ENCODE measurements at regions not wholly inside any gene's neighbourhood (a gene's known extent, or its start where the extent isn't known, plus 50 kb on each side); places are given as distances from the start of the nearest gene placed in this dataset.
"Not testable (repeated sequence)": the region's sequence is repeated elsewhere in the genome, so short reads cannot be mapped to it uniquely, and the experiment has no call there.

DNA sequence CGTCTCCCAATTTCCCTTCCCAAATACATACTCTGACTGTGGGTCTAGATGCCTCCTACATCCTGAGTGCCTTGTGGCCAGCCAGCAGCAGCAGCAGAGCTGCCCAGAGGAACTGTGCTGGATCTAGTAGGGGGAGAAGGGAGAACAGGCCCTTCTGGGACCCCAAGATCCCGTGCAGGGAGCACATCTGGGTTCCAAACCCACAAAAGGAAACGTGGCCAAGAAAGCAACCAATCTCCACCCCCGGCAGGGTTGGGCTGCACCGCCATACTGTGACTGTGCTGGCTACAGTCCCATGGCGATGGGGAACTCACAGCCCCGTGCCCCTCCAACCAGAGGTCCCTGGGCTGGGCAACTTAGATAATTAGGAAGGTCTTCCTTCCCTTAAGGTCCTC lies 86.3 kb downstream of the PPCDC start:
- H3K4me3 Mint-ChIP-seq = no peak overlapping the region
- no peak overlapping the region for H3K27ac Mint-ChIP-seq
- peaks cover 12% of the 10 kb centered on the region for H3K36me3 Mint-ChIP-seq
- H3K4me1 Mint-ChIP-seq = peaks cover 19% of the 10 kb centered on the region
- peaks cover 13% of the 10 kb centered on the region for H3K9me3 Mint-ChIP-seq
- DNase-seq (ENCODE audit: low spot score in 2 of 2, unreplicated experiment in 2 of 2) = no peak
- H3K27me3 Mint-ChIP-seq (ENCODE audit: low read depth) = no peaks in the 10 kb centered on the region
- TF ChIP-seq, protein P1, sequence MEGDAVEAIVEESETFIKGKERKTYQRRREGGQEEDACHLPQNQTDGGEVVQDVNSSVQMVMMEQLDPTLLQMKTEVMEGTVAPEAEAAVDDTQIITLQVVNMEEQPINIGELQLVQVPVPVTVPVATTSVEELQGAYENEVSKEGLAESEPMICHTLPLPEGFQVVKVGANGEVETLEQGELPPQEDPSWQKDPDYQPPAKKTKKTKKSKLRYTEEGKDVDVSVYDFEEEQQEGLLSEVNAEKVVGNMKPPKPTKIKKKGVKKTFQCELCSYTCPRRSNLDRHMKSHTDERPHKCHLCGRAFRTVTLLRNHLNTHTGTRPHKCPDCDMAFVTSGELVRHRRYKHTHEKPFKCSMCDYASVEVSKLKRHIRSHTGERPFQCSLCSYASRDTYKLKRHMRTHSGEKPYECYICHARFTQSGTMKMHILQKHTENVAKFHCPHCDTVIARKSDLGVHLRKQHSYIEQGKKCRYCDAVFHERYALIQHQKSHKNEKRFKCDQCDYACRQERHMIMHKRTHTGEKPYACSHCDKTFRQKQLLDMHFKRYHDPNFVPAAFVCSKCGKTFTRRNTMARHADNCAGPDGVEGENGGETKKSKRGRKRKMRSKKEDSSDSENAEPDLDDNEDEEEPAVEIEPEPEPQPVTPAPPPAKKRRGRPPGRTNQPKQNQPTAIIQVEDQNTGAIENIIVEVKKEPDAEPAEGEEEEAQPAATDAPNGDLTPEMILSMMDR (IDR thresholded peaks at IDR 0.05; ENCODE audit: unreplicated experiment) = no peak

DNA sequence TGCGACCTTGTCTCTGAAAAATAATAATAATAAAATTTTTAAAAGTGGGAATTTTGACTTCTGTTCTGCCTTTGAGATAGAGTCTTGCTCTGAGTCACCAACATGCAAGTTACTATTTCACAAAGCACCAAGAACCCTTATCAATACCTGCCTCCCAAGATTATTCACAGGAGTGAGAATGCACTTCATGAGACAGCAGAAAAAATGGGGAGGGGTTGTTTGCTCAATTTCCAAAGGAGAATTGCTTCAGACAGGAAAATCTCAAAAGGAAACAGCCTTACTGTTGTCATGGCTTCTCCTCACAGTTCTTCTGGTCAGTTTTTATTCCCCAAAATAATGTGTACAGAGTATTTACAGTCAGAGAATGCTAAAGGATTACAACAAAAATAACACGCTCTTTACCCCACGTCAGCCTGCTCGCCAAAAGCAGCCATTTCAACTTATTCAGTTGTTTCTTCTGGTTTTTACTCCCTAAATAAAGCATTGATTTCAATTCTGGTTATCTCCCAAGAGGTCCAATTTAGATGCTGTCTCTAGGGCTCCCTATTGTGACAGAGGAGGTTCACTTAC lies 89.0 kb downstream of the PPCDC start:
- DNase-seq (ENCODE audit: low spot score in 2 of 2, unreplicated experiment in 2 of 2) = no peak
- H3K36me3 Mint-ChIP-seq = peaks cover 17% of the 10 kb centered on the region
- no peak overlapping the region for H3K27ac Mint-ChIP-seq

DNA sequence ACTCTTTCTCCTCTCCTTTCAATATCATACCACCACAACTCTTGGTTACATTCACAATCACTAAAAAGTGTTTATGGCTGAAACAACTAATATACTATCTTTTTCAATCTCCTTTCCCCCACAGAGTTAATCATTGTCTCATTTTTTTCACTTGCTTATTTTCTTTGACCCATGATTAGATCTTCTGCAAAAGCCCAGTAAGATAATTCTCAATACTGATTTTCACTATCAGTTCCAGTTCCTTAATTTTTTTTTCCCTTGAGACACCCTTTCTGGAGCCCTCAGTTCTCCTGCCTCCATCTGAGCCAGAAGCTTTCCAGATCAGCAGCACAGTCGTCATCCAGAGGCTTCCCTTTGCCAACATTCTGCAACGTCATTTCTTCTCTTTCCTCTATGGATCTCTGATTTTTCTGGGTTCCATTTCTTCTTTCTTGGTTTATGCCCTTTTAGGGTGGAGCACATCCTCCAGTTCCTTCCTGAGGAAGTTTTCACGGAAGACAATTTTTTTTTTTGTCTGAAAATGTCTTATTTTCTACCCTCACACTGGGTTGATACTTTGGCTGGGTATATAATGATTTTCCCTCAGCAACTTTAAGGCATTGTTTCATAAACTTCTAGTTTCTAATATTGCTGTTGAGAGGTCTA lies 88.7 kb upstream of the C15orf39 start:
- H3K27me3 Mint-ChIP-seq (ENCODE audit: low read depth) = no peaks in the 10 kb centered on the region
- DNase-seq (ENCODE audit: low spot score in 2 of 2, unreplicated experiment in 2 of 2) = no peak
- peaks cover 17% of the 10 kb centered on the region for H3K36me3 Mint-ChIP-seq
- H3K4me3 Mint-ChIP-seq = no peak overlapping the region
- TF ChIP-seq, protein P1 (IDR thresholded peaks at IDR 0.05; ENCODE audit: unreplicated experiment) = no peak
- H3K4me1 Mint-ChIP-seq = peaks cover 11% of the 10 kb centered on the region
- no peak overlapping the region for H3K27ac Mint-ChIP-seq
- peaks cover 26% of the 10 kb centered on the region for H3K9me3 Mint-ChIP-seq

More for the DNA sequence above, 89.0 kb downstream of the PPCDC start:
- TF ChIP-seq, protein P1 (IDR thresholded peaks at IDR 0.05; ENCODE audit: unreplicated experiment) = no peak
- peaks cover 14% of the 10 kb centered on the region for H3K4me1 Mint-ChIP-seq
- H3K27me3 Mint-ChIP-seq (ENCODE audit: low read depth) = no peaks in the 10 kb centered on the region
- H3K4me3 Mint-ChIP-seq = no peak overlapping the region
- H3K9me3 Mint-ChIP-seq = peaks cover 21% of the 10 kb centered on the region

DNA sequence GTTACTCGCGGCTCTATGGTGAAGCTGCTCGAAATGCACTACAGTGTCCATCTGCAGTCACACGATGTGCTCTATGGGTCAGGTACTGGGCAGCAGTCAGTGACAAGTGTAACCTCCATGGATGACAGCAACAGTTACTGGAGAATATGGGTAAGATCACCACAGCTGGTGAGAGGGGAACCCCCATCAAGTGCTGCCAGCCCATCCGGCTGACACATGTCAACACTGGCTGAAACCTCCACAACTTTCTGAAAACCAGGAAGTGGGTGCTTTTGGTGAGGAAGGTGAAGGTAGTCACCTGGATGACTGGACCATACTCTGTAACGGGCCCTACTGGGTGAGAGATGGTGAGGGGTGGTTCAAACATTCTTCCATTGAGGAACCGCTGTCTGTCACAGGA lies 87.4 kb upstream of the C15orf39 start:
- TF ChIP-seq, protein P1 (IDR thresholded peaks at IDR 0.05; ENCODE audit: unreplicated experiment) = no peak
- H3K4me1 Mint-ChIP-seq = peaks cover 3% of the 10 kb centered on the region
- H3K9me3 Mint-ChIP-seq = peaks cover 33% of the 10 kb centered on the region
- no peak for DNase-seq (ENCODE audit: low spot score in 2 of 2, unreplicated experiment in 2 of 2)
- H3K27me3 Mint-ChIP-seq (ENCODE audit: low read depth) = no peaks in the 10 kb centered on the region
- peaks cover 17% of the 10 kb centered on the region for H3K36me3 Mint-ChIP-seq
- H3K4me3 Mint-ChIP-seq = no peak overlapping the region
- no peak overlapping the region for H3K27ac Mint-ChIP-seq

- H3K27me3 Mint-ChIP-seq (ENCODE audit: low read depth) = no peaks in the 10 kb centered on the region
- H3K9me3 Mint-ChIP-seq = peaks cover 33% of the 10 kb centered on the region
- no peak overlapping the region for H3K27ac Mint-ChIP-seq
- TF ChIP-seq, protein P1 (IDR thresholded peaks at IDR 0.05; ENCODE audit: unreplicated experiment) = no peak
- peaks cover 1% of the 10 kb centered on the region for H3K4me1 Mint-ChIP-seq
- peaks cover 17% of the 10 kb centered on the region for H3K36me3 Mint-ChIP-seq
- no peak overlapping the region for H3K4me3 Mint-ChIP-seq
- DNase-seq (ENCODE audit: low spot score in 2 of 2, unreplicated experiment in 2 of 2) = no peak
Measured at GRCh38 chr15:75114796-75115195, 86.9 kb upstream of the C15orf39 start.

DNA sequence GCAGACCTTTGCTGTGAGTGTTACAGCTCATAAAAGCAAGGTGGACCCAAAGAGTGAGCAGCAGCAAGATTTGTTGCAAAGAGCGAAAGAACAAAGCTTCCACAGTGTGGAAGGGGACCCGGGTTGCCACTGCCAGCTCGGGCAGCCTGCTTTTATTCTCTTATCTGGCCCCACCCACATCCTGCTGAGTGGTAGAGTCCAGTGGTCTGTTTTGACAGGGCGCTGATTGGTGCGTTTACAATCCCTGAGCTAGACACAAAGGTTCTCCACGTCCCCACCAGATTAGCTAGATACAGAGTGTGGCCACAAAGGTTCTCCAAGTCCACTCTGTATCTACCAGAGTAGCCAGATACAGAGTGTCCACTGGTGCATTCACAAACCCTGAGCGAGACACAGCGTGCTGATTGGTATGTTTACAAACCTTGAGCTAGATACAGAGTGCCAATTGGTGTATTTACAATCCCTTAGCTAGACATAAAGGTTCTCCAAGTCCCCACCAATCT lies 86.2 kb upstream of the C15orf39 start:
- not testable (repeated sequence) for H3K4me1 Mint-ChIP-seq; H3K27me3 Mint-ChIP-seq (ENCODE audit: low read depth); DNase-seq (ENCODE audit: low spot score in 2 of 2, unreplicated experiment in 2 of 2); H3K4me3 Mint-ChIP-seq; H3K27ac Mint-ChIP-seq
- H3K36me3 Mint-ChIP-seq = peaks cover 17% of the 10 kb centered on the region
- peaks cover 34% of the 10 kb centered on the region for H3K9me3 Mint-ChIP-seq

- H3K4me3 Mint-ChIP-seq; H3K27ac Mint-ChIP-seq; H3K4me1 Mint-ChIP-seq; DNase-seq (ENCODE audit: low spot score in 2 of 2, unreplicated experiment in 2 of 2); H3K27me3 Mint-ChIP-seq (ENCODE audit: low read depth): not testable (repeated sequence)
- H3K9me3 Mint-ChIP-seq = peaks cover 37% of the 10 kb centered on the region
- H3K36me3 Mint-ChIP-seq = peaks cover 17% of the 10 kb centered on the region
Measured at GRCh38 chr15:75116143-75116542, 85.5 kb upstream of the C15orf39 start.
